ENCODE measurements at regions not wholly inside any gene's neighbourhood (a gene's known extent, or its start where the extent isn't known, plus 50 kb on each side); places are given as distances from the start of the nearest gene placed in this dataset.

- TF ChIP-seq POLR2A (IDR thresholded peaks at IDR 0.05) (no peak), CTCF (IDR thresholded peaks at IDR 0.05) (no peak)
Measured at GRCh38 chr5:52674815-52675545, 112.7 kb upstream of the ITGA1 start.

Data from uterus (tissue), 2 donors.